ENCODE measurements at regions not wholly inside any gene's neighbourhood (a gene's known extent, or its start where the extent isn't known, plus 50 kb on each side); places are given as distances from the start of the nearest gene placed in this dataset.

- ATAC-seq (ENCODE audit: insufficient read depth, low FRiP score) (no peak), DNase-seq (no peak)
- Histone ChIP-seq H3K4me1 (ENCODE audit: control insufficient read depth in 5 of 5, insufficient read depth in 5 of 5, low read length in 5 of 5) (no peaks in the 10 kb centered on the region), H3K36me3 (ENCODE audit: control insufficient read depth in 4 of 4, insufficient read depth in 4 of 4, low read length in 4 of 4) (no peaks in the 10 kb centered on the region), H3K9me3 (ENCODE audit: control insufficient read depth in 4 of 4, insufficient read depth in 3 of 4, low read length in 3 of 4) (no peaks in the 10 kb centered on the region), H3K4me3 (no peak overlapping the region), H3K27ac (ENCODE audit: low read depth in 1 of 2, low read length in 1 of 2) (no peak overlapping the region), H3K9ac (ENCODE audit: insufficient read depth in 1 of 2, low read length in 2 of 2) (no peak overlapping the region), H3K27me3 (ENCODE audit: control insufficient read depth in 3 of 3, insufficient read depth in 3 of 3, low read length in 2 of 3) (peaks cover 0 to 2% (median 0%) of the 10 kb centered on the region in 3 donors)
- no peak for TF ChIP-seq CTCF (IDR thresholded peaks at IDR 0.05; ENCODE audit: control extremely low read depth, extremely low read depth)
These were observed 109.6 kb upstream of the DPYD start for GRCh38 chr1:98030483-98030882.

- WGBS, 2 donors: 86 to 92% methylated on average over 6 of the region's 6 CpGs
- no peak overlapping the region for H3K4me3 ChIP-seq
- TF ChIP-seq CTCF (IDR thresholded peaks at IDR 0.05; ENCODE audit: control extremely low read depth, extremely low read depth): no peak
- no peaks in the 10 kb centered on the region for H3K4me1 ChIP-seq (ENCODE audit: control insufficient read depth in 5 of 5, insufficient read depth in 5 of 5, low read length in 5 of 5)
- no peaks in the 10 kb centered on the region for H3K27me3 ChIP-seq (ENCODE audit: control insufficient read depth in 3 of 3, insufficient read depth in 3 of 3, low read length in 2 of 3)
- no peaks in the 10 kb centered on the region for H3K36me3 ChIP-seq (ENCODE audit: control insufficient read depth in 4 of 4, insufficient read depth in 4 of 4, low read length in 4 of 4)
- DNase-seq: no peak
- no peak overlapping the region for H3K9ac ChIP-seq (ENCODE audit: insufficient read depth in 1 of 2, low read length in 2 of 2)
- ATAC-seq (ENCODE audit: insufficient read depth, low FRiP score): no peak
- H3K27ac ChIP-seq (ENCODE audit: low read depth in 1 of 2, low read length in 1 of 2): no peak overlapping the region
- H3K9me3 ChIP-seq (ENCODE audit: control insufficient read depth in 4 of 4, insufficient read depth in 3 of 4, low read length in 3 of 4): no peaks in the 10 kb centered on the region
These were observed 108.0 kb upstream of the DPYD start for GRCh38 chr1:98028800-98029199.

GRCh38 chr1:98027103-98027705, 106.4 kb upstream of the DPYD start:
- no peaks in the 10 kb centered on the region for H3K9me3 ChIP-seq (ENCODE audit: control insufficient read depth in 4 of 4, insufficient read depth in 3 of 4, low read length in 3 of 4)
- no peak for TF ChIP-seq CTCF (IDR thresholded peaks at IDR 0.05; ENCODE audit: control extremely low read depth, extremely low read depth)
- H3K4me3 ChIP-seq: no peak overlapping the region
- no peak overlapping the region for H3K9ac ChIP-seq (ENCODE audit: insufficient read depth in 1 of 2, low read length in 2 of 2)
- no peaks in the 10 kb centered on the region for H3K36me3 ChIP-seq (ENCODE audit: control insufficient read depth in 4 of 4, insufficient read depth in 4 of 4, low read length in 4 of 4)
- no peaks in the 10 kb centered on the region for H3K4me1 ChIP-seq (ENCODE audit: control insufficient read depth in 5 of 5, insufficient read depth in 5 of 5, low read length in 5 of 5)
- H3K27me3 ChIP-seq (ENCODE audit: control insufficient read depth in 3 of 3, insufficient read depth in 3 of 3, low read length in 2 of 3): no peaks in the 10 kb centered on the region
- no peak overlapping the region for H3K27ac ChIP-seq (ENCODE audit: low read depth in 1 of 2, low read length in 1 of 2)
- WGBS, 2 donors: 95 to 96% methylated on average over 2 of the region's 2 CpGs
- no peak for DNase-seq
- no peak for ATAC-seq (ENCODE audit: insufficient read depth, low FRiP score)

GRCh38 chr1:98025858-98026257, 105.0 kb upstream of the DPYD start:
- no peaks in the 10 kb centered on the region for H3K4me1 ChIP-seq (ENCODE audit: control insufficient read depth in 5 of 5, insufficient read depth in 5 of 5, low read length in 5 of 5)
- no peak for TF ChIP-seq CTCF (IDR thresholded peaks at IDR 0.05; ENCODE audit: control extremely low read depth, extremely low read depth)
- H3K4me3 ChIP-seq: no peak overlapping the region
- H3K27me3 ChIP-seq (ENCODE audit: control insufficient read depth in 3 of 3, insufficient read depth in 3 of 3, low read length in 2 of 3): no peaks in the 10 kb centered on the region
- H3K9me3 ChIP-seq (ENCODE audit: control insufficient read depth in 4 of 4, insufficient read depth in 3 of 4, low read length in 3 of 4): no peaks in the 10 kb centered on the region
- 83 to 86% methylated on average over 3 of the region's 3 CpGs for WGBS, 2 donors
- H3K9ac ChIP-seq (ENCODE audit: insufficient read depth in 1 of 2, low read length in 2 of 2): no peak overlapping the region
- no peaks in the 10 kb centered on the region for H3K36me3 ChIP-seq (ENCODE audit: control insufficient read depth in 4 of 4, insufficient read depth in 4 of 4, low read length in 4 of 4)
- no peak for ATAC-seq (ENCODE audit: insufficient read depth, low FRiP score)
- no peak for DNase-seq
- H3K27ac ChIP-seq (ENCODE audit: low read depth in 1 of 2, low read length in 1 of 2): no peak overlapping the region
